Globus pallidus (tissue), 1 donor: ENCODE measurements at regions not wholly inside any gene's neighbourhood (a gene's known extent, or its start where the extent isn't known, plus 50 kb on each side); places are given as distances from the start of the nearest gene placed in this dataset.

Experiments
- DNase-seq: peaks from one replicate; pipeline ENCODE4 v3.0.0-alpha.2; 2015; ENCODE audit warnings: low spot score

DNA sequence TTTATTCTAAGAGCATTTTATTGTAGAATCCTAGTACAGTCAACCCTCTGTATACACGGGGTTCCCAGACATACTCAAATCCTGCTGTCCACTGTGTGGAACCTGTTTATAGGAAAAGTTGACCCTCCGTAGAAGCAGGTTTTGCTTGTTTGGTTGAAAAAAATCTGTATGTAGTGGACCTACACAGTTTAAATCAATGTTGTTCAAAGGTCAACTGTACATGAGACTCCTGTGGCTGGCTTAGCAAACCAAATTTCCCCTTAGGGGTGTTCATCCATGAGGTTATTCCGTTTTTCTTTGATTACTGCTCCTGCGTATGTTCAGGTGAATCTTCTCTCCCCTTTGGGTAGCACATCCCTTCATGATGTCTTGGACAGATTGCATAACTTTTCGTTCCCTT, 387.0 kb upstream of the ZFP64 start:
- DNase-seq = no peak

- no peak for DNase-seq
These were observed 386.1 kb upstream of the ZFP64 start for GRCh38 chr20:52577696-52578095.

DNA sequence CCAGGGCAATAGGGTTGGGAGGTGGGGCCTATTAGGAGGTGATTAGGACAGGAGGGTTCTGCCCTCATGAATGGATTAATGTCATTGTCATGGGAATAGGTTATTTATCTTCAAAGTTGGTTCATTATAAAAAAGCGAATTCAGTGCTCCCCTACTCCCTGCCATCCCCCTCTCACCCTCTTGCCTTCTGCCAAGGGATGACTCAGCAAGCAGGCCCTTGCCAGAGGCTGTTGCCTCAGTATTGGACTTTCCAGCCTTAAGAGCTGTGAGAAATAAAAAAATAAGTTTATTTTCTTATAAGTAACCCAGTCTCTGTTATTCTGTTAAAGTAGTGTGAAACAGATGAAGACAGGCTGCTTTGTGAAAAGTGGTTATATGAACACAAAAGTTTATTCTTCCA, 381.1 kb upstream of the ZFP64 start:
- DNase-seq = no peak

GRCh38 chr20:52569201-52569600, 377.6 kb upstream of the ZFP64 start:
- DNase-seq = no peak

GRCh38 chr20:52565614-52566013, 374.0 kb upstream of the ZFP64 start:
- DNase-seq = no peak

DNA sequence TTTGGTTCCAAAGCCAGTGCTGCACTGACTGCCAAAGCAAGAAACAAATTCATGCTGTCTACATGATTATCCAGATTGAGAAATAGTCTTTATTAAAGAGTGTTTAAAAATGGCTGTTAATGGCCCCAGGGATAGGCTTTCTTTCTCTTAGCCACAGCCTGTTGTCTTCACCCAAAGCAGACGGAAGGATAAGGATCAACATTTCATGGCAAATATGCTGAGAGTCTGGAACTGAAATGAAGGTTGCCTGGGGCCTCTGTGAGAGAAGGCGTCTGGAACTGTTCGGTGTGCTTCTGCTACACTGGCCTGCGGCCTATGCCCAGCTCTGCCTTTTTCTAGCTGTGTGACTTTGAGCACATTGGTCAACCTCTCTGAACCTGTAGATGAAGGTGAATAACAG, 373.0 kb upstream of the ZFP64 start:
- no peak for DNase-seq

GRCh38 chr20:52552181-52552872, 360.7 kb upstream of the ZFP64 start:
- no peak for DNase-seq

- no peak for DNase-seq
These were observed 350.6 kb upstream of the ZFP64 start for GRCh38 chr20:52542131-52542530.

- no peak for DNase-seq
These were observed 348.9 kb upstream of the ZFP64 start for GRCh38 chr20:52540509-52540908.

- no peak for DNase-seq
These were observed 348.3 kb upstream of the ZFP64 start for GRCh38 chr20:52539891-52540290.

DNA sequence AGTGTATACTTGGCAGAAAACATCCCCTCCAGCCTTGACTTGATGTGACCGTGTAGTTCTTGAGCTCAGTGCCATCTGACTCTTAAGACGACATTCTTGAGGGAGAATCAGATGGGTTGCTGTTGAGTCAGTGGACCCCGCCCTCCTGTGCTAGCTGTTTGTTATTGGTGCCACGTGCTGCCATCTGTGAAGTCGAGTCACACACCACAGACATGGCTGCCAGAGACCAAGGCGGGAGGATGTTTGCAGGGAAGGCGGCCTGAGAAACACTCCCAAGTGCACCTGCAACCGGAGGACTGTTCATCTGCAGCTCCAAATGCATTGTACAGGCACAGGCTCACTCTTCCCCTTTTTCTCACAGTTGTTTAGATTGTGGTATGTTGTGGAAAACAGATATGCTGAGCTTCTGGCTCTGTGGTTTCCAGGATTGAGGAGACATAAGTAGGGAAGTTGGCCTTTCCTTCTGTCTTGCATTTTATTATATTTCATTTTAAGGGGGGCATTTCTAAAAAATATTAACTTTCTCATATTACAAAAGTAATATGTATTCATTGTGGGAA, 345.3 kb upstream of the ZFP64 start:
- DNase-seq = no peak

- DNase-seq = no peak
These were observed 344.5 kb upstream of the ZFP64 start for GRCh38 chr20:52536040-52536439.

GRCh38 chr20:52534616-52535015, 343.0 kb upstream of the ZFP64 start:
- no peak for DNase-seq

DNA sequence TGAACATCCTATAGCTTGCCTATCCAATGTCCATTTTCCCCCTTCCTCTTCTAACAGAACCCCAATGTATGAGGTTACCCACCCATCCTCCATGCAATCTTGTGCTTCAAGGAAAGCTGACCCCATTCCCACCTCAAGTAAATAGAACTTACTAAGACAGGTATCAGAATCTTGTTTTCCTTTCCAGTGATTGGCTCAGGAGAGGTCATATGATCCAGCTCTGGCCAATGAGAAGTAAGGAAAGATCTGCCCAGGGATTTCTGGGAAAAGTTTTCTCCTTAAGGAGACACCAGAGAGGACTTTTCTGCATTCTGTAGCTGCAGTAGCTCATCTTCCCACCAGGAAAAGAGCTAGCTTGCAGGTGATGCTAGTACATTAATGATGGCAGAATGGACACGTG, 341.8 kb upstream of the ZFP64 start:
- no peak for DNase-seq

- no peak for DNase-seq
These were observed 341.1 kb upstream of the ZFP64 start for GRCh38 chr20:52532674-52533073.

DNA sequence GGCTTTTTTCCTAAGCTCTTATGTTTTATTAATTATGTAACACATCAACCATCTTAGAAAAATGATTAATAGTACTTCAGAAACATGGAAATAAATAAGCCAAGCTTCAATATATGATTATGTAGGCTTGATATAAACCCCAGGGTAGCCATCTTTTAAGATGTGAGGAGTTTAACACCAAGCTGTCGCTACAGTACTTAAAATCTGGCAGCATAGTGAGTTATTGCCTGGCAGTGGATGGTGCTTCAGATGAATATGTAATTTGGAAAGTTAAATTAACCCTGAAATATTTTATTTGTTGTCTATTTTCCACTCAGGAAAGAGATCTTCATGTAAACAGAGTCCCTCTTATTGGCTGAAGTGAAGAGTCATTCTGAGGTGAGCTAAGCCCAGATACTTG, 339.0 kb upstream of the ZFP64 start:
- DNase-seq = no peak

- DNase-seq = no peak
These were observed 338.2 kb upstream of the ZFP64 start for GRCh38 chr20:52529826-52530225.

- no peak for DNase-seq
These were observed 333.3 kb upstream of the ZFP64 start for GRCh38 chr20:52524861-52525260.

DNA sequence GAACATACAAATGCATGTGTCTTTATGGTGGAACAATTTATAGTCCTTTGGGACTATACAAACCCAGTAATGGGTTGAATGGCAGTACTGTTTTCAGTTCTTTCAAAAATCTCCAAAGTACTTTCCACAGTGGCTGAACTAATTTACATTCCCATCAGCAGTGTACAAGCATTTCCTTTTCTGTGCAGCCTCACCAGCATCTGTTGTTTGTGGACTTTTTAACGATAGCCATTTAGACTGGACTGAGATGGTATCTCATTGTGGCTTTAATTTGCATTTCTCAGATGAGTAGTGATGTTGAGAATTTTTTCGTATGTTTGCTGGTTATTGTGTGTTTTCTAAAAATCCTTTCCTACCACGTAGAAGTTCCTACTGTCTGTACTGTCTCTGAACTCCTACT, 327.2 kb upstream of the ZFP64 start:
- no peak for DNase-seq

DNA sequence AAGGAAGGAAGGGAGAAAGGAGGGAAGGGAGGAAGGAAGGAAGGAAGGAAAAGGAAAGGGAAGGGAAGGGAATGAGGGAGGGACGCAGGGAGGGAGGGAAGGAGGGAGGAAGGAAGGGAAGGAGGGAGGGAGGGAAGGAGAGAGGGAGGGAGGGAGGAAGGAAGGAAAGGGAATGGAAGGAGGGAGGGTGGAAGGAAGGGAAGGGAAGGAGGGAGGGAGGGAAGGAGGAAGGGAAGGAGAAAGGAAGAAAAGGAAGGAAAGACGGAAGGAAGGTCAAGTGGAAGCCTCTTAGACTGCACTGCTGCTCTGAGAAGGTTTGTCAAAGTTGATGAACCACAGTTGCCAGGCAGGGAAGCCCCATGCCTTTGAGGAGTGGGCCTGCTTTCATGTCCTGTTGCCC, 324.3 kb upstream of the ZFP64 start:
- no peak for DNase-seq

DNA sequence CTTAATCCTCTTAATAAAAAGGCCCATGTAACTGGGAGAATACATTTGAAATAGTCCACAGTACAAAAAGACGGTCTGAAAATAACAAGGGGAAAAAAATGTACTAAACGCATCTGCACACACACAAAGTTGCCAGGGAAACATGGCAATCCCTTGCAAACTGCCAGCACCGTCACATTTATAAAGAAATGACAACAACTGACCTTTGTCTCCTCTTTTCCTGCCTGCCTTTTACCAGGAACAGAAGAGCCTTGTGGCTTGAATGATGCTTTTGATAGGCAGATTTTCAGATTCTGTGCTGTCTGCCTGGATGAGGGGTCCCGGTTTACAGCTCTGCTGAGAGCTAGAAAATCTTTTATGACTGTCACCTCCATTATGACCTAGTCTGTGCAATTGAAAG, 308.6 kb upstream of the ZFP64 start:
- peak; percentile 54 for DNase-seq

DNA sequence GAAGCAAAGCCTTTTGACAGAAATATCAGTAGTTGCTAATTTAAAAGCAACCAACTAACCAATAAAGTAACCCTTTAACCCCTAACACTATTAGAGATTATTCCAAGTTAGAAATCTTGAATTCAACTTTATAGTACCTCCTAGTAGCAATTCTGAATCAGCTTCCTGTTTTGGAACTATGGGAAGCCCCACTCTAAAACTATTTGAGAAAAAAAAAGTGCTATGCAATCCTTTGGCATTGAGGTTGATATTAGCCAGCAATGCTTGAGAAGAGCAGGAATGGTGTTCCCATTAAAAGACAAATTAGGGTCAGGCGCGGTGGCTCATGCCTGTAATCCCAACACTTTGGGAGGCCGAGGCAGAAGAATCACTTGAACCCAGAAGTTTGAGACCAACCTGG, 306.2 kb upstream of the ZFP64 start:
- DNase-seq = no peak

GRCh38 chr20:52496191-52496590, 304.6 kb upstream of the ZFP64 start:
- DNase-seq = no peak

DNA sequence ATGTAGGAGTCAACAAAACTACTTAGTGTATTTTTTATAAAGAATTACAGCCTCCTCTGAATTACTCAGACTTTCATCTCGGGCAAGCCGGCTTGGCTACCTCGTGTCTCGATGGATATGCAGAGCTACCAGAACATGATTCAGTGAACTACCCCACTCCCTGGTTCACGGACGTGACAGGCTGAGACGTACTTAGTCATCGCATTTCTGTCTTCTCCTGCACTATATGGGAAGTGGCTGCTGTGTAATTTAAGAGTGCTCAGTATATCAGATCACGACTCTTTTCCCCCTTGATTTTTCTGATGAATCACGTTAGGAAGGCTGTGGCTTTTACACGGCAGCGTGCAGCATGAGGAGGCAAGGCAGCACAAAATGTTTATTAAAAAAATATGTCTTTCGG, 302.7 kb upstream of the ZFP64 start:
- no peak for DNase-seq
